Activated naive CD4-positive, alpha-beta T cell treated with Interleukin-2 at 50 U/mL for 16 hours (primary cell): ENCODE measurements at regions not wholly inside any gene's neighbourhood (a gene's known extent, or its start where the extent isn't known, plus 50 kb on each side); places are given as distances from the start of the nearest gene placed in this dataset.

Experiments used
- DNase-seq: peaks from one replicate; pipeline ENCODE4 v3.0.0-alpha.2; 2020

DNA sequence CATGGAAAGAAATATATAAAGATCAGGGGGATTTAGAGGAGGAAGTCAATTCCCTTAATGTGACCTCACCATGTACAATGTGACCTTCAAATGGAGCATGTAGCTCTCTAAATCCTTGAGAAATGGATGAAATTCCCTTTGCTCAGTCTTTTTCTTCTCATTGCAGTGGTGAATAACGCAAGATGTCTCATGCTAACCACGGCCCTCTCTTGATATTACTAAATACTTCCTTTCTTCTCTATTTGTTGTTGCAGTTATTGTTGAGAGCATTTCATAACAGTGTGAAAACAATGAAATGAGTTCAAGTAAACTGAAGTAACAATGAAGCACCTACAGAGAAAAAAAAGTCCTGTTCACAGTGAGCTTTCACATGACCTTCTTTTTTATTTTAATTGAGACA lies 55.6 kb downstream of the ZNF281 start:
- no peak for DNase-seq

DNA sequence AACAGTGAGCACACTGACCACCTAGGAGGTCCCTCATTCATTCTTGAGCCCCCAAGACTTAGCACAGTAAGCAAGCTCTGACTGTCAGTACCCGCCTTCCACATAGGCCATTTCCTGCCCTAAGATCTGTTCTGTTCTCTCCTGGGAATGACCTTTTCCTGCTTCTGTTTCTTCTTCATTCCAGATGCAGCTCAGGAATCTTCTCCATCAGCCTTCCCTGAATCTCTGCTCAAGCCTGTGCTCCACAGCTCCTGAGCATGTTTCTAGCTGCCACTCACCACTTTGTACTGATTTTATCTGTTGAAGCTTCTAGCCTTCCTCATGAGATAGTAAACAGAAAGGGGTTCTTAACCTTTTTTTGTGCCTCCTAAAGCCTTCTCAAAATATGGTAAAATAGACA lies 56.6 kb downstream of the ZNF281 start:
- no peak for DNase-seq

DNA sequence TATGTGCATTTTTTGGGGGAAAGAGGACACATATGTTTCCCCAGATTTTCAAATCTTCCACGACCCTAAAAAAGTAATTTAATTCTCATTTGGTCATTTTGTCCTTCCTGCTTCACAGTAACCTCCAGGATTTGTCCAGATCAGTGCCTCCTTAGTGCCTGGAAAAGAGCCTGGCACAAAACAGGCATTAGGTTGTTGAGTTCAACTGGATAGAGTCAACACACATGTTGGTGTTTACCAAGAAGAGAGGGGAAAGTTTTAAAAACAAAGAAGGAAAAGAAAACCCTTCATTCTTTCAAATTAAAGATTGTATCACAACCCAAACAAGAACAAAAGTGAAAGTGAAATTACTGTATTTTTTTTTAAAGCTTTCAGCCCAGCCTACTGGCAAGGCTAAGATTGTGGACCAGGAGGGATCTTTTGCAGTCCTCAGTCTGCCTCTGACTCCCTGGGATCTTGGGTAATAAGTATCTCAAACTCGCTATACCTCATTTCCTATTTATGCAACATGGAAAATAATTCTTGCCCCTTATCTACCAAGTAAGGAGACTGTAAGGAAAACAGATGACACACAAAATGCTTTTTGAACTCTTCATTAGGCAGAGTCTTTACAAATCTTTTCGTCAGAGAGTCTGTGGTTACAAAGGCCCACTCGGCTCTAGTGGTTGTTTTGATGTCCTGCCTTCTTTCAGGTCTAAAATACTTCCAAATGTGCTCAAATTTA lies 57.8 kb downstream of the ZNF281 start:
- DNase-seq = peak; percentile 4

DNA sequence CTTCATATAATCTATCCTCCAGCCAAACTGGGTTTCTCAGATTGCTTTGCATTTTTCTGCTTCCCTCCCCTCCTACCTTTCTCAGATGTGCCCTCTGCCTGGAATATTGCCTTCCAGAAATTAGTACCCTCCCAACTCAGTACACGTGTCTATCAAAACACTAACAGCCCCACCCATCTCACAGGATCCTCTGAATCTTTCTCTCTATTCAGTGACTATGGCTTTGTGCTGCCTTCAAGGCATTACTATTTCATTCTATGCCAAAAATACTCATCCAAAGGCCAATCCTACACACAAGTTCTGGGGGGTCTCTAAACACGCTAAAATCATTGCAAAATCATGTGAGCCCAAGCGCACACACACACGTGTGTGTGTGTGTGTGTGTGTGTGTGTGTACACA lies 58.4 kb downstream of the ZNF281 start:
- DNase-seq = no peak

DNA sequence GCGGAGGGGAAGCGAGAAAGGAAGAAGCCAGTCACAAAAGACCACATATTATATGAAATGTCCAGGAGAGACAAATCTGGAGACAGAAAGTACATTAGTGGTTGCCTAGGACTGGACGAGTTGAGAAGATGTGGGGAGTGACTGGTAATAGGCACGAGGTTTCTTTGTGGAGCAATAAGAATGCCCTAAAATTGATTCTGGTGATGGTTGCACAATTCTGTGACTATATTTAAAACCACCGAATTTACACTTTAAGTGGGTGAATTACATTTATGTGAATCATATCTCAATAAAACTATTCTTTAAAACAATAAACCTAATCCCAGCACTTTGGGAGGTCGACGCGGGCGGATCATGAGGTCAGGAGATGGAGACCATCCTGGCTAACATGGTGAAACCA lies 63.1 kb downstream of the ZNF281 start:
- DNase-seq = no peak

DNA sequence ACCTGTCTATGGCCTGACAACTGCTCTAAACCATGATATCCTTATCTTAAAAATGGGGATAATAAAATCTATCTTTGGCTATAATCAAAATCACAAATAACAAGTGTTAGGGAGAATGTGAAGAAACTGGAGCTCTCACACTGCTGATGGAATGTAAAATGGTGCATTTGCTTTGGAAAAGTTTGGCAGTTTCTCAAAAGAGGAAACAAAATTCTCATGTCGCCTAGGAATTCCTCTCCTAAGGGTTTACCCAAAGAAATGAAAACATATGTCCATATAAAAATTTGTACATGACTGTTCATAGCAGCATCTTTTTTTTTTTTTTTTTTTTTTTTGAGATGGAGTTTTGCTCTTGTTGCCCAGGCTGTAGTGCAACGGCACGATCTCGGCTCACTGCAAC lies 64.3 kb downstream of the ZNF281 start:
- no peak for DNase-seq

DNA sequence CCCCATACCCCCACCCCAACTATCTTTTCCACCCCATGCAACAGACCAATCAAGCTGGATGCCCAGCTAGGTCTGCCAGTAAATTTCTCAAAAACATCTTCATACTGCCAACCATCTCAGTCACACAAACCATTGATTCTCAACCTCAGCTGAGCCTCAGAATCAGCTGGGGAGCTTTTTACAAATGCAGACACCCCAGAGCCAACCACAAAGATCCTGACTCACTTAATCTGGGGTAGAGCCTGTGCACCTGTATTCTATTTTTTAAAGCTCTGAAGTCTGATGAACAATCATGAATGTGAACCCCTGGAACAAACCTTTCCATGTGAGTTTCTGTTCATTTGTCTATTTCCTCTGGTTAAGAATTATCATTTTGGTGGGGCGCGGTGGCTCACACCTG lies 66.0 kb downstream of the ZNF281 start:
- DNase-seq = no peak

DNA sequence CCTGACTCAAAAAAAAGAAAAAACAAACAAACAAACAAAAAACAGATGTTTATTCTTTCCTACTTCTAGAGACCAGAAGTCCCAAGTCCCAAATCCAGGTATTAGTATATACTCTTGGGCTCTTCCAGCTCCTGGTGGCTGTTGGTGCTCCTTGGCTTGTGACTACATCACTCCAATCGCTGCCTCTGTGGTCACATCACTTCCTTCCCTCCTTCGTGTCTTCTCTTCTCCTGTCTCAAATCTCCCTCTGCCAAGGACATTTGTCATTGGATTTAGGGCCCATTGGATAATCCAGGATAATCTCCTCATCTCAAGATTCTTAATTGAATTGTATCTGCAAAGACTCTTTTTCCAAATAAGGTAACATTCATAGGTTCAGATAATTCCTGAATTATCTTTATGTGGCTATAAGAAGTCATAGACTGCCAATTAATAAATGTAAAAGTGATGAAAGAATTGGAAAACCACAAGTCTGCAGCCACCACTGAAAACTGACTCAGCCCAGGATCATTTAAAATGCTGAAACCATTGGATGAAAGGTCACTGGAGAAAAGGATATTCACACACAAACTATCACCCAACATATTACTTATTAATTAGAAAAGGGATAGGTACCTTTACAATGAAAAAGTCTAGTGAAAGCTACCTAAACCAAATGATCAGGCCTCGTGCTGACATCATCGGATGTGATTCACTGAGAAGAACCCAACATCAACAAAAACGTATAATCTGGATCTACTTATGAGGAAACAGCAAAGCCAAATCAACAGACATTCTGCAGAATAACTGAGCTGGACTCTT lies 67.1 kb downstream of the ZNF281 start:
- no peak for DNase-seq

DNA sequence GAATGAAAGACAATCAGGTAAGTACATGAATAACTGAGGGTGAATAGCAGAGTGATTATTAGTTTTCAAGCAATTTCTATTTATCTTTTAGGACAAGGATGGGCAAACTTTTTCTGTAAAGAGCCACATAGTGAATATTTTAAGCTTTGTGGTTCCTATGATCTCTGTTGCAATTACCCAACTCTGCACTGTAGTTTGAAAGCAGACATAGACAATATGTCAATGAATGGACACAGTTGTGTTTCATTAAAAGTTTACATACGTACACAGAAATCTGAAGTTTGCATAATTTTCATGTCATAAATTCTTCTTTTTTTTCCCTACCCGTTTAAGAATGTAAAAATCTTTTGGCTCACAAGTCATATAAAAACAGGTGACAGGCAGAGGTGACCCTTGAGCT lies 71.4 kb downstream of the ZNF281 start:
- DNase-seq = no peak

DNA sequence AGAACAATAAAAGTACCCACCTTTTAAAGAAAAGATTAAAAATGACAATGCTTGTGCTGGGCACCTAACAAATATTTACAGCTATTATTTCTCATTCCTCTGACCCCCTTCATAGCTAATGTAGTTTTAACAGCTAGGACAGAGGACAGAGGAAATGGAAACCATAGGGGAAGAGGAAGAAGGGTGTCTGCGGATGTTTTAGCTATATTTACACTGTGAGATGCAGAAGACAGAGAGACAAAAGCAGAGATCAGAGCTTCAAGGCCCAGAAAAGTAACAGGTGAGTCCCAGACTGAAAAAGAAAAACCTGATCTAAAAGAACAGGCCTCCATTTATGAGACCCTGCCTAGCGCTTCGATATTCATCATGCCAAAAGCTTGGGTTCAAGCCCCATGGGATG lies 72.0 kb downstream of the ZNF281 start:
- no peak for DNase-seq

DNA sequence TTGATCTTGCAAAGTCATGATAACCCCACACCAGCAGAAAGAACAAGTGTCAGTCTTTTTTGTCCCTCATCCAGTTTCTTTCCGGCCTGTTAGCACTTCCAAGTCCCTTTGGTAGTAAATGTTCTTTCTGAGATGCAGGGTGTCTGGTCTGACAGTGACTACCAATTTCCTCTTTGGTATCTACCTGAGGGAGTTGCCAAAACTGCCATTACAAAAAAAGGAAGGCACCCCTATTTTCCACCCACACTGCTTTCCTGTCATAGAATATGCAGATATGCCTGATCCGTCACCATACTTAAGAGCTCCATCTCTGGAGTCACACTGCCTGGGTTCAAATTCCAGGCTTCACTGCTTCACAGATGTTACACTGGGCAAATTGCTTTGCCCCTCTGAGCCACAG lies 72.4 kb downstream of the ZNF281 start:
- no peak for DNase-seq

DNA sequence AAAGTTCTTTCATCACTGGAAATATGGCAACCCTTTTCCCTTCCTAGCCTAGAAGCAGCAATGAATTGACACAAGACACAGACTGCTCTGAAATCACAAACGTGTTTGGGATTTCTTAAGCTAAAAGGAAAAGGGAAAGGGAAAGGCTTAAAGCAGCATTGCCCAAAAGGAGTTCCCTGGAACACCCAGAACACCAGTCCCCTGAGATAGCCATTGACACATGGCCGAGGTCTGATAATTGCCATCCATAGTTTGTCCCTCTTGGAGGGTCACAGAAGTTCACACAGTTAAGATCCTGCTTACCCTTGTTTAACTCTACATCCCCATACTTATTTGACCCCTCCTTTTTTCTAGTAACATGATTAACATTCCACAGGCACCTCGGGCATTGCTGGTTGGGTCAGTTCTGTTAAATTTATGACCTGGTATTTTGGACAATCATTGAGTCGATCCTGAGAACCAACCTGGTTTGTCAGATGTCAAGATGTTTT lies 72.9 kb downstream of the ZNF281 start:
- no peak for DNase-seq

DNA sequence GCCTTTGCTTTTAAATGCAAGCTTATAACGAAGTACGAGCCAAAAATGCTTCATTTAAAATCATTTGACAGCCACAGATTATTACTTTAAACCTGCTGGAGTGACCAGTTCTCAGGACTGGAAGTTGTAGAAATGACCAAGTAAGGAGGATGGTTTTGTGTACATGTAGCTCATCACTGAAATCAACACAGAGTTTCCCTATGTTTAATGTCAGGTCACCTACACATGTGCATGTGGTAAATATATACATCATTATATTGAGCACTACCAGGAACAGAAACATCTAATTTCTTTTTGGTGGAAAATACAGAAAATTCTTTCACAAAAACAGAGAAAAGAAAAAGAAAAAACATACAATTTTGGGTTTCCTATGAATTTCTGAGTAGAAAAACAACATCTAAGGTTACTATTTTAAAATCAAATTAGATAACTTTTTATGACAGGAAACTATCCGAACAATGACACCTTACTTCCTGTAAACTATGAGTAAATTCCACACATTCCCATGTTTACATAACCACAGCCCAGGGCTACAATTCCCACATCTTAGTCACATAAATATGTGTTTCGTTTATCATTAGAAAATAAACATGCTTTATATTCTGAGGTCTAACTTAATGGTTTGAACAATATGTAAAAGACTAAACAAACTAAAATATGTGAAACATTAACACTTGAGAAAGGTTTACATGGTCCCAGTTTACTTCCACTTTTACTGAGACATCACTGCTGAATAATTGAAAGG lies 73.6 kb downstream of the ZNF281 start:
- no peak for DNase-seq

DNA sequence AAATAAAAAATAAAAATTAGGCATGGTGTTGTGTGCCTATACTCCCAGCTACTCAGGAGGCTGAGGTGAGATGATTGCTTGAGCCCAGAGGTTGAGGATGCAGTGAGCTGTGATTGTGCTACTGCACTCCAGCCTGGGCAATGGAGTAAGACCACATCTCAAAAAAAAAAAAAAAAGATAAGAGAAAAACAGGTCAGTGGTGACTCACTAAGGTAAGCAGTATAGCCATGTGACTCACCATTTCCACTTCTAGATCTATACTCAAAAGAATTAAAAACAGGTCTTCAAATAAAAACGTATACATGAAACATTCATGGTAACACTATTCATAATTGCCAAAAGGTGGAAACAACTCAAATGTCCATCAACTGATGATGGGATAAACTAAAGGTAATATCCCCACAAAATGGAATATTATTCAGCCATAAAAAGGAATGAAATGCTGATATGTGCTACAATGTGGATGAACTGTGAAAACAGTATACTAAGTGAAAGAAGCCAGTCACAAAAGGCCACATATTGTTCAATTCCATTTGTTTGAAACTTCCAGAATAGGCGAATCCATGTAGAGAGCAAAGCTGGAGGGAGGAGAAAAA lies 75.1 kb downstream of the ZNF281 start:
- DNase-seq = no peak

DNA sequence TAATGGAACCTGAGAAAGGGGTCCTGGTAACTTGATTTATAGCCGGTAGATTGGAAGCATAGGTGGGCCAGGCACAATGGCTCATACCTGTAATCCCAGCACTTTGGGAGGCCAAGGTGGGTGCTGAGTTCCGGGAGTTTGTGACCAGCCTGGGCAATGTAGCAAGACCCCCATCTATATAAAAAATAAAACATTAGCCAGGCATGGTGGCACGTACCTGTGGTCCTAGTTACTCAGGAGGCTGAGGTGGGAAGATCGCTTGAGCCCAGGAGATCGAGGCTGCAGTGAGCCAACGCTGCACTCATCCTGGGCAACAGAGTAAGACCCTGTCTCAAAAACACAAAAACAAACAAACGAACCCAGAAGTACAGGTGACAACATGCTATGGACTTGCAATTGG lies 76.5 kb downstream of the ZNF281 start:
- DNase-seq = no peak

DNA sequence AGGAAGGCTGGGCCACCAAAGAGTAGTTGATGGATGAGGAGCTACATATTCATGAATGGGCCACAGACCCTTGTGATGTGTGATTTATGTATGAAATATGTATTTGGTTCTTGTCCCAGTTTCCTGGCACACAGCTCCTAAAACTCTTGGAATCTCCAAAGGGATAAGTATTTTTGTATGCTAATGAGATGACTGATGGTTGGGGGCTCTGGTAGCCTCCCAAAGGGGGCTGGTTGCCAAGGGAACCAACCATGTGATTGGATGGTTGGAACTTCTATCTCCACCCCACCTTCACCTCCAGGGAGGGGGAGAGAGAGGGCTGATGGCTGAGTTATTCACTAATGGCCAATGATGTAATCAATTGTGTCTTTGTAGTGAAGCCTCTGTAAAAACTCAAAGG lies 77.1 kb downstream of the ZNF281 start:
- DNase-seq = no peak

DNA sequence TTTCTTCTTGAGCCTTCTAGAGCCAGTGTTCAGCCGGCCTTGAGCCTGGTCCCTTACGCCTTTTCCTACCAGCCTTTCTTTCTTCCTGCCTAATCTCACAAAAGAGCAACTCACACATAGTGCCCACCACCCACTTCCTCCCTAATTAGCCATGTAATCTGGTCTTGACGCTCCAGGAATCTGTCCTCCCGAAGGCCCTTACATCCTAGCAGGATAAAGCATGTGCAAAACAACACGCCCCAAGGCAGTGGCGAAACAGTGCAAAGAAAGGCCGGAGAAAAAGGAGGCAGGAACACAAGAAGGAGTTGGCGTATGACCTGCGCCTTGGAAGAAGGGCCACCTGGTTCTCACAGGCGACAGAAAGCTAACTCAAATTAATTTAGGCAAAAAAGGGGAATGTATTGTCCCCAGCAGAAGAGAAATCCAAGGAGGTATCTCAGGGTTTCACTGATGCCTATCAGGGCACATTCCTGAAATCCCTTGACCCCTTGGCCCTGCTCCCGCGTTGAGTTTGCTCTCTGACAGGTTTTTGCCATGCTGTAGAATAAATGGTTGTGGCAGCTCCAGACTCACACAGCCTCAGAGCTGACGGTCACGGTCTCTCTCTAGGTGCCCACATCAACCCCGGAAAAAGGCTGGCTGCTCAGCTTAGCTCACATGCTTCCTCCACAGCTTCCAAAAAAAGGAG lies 79.0 kb downstream of the ZNF281 start:
- no peak for DNase-seq

DNA sequence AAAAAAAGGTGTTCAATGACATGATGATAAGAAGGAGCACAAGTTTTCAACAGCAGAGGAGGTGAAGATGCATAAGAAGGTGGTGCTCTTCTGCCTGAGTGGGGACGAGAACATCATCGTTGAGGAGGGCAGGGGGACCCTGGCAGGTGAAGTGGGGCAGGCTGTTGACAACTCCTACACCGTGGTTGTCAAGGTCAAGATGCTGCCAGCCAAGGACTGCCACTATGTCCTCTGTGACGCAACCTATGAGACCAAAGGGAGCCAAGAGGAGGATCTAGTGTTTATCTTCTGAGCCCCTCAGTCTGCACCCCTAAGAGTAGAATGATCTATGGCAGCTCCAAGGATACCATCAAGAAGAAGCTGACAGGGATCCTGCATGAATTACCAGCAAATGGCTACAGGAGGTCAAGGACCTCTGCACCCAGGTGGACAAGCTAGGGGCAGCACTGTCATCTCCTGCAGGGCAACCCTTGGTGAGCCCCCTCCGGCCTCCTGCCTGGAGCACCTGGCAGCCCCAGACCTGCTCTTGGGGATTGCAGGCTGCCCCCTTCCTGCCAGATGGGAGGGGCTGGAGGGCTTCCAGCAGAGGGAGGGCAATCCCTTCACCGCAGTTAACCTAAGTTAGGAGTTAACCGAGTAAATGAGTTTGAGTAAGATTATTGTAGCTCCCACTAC lies 80.5 kb downstream of the ZNF281 start:
- no peak for DNase-seq

DNA sequence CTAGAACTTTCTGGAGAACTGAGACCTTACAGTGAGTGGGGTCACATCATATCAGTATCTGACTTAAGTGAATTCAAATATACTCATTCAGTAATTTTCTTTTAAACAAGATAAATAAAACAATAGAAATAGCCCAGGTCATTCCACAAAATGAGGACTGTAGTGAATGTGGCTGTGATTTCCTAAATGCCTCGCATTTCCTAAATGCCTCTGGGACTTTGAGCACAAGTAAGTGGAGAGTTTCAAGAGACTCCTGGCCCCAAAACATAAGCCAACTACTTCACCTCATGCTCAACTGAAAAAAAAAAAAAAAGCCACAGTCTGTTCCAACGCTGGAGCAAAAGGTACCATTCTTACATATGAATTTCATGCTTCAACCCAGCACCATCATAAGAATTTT lies 81.5 kb downstream of the ZNF281 start:
- no peak for DNase-seq

DNA sequence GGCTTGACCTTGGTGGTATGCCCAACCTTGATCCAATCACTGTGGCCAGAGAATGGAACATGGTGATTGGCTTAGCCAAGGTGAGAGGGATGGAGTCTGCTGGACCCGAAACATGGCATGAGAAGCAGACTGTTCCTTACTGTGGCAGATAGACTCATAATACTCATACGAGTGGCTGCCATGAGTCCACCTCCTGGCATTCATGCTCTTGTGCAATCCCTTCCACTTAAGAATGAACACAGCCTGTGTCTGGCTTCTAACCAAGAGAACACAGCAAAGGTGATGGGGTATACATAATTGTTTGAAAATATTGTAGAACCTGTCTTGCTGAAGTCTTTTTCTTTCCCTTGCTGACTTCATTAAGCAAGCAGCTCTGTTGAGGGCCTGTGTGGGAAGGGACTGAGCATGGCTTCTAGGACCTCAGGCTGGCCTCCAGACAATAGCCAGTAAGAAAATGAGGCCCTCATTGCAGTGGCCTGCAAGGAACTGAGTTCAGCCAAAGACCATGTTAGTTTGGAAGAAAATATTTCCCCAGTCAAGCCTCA lies 85.9 kb downstream of the ZNF281 start:
- no peak for DNase-seq

DNA sequence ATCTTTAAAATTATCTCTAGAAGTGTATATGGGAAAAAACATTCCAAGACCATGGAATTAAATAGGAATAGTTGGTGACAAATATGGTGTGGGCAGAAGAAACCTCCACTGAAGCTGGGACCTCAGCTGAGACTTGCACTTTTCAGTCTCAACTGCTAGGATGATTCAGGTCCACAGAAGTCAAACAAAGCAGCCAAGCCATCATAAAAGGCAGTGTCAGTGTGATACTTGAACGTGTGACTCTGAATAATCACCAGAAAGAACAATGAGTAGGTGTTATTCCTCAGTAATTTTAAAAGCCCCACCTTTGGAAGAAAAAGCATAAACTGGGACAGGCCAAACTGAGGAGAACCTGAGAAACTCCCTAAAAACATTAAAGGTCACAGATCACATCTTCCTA lies 90.7 kb downstream of the ZNF281 start:
- DNase-seq = no peak

DNA sequence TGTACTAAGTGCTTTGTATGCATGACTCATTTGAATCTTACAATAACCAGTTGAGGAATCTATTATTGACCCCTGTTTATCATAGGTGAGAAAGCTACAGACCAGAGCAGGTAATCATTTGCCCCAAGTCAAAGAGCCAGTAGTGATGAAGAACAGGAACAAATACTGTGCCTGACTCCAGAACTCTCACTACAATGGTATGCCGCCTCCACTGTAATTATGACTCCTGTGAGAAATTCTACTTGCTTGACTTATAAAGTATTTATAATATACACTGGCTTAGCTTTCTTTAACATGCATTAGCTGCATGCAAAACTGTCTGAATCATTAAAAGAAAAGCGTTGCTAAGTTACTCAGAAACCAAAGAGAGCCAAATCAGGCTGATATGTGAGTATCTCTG lies 92.6 kb downstream of the ZNF281 start:
- DNase-seq = no peak
